Mucosa of descending colon (tissue), 3 donors: ENCODE measurements at regions not wholly inside any gene's neighbourhood (a gene's known extent, or its start where the extent isn't known, plus 50 kb on each side); places are given as distances from the start of the nearest gene placed in this dataset.

Experiments used
- ATAC-seq: fragments of 200-7000 bp; cut with Tn5 transposase; one replicate; pipeline ENCODE4 v1.9.1; 2020; ENCODE audit warnings: mild to moderate bottlenecking, moderate library complexity
- DNase-seq, 3 donors: peaks; one replicate each; pipeline ENCODE4 v3.0.0-alpha.2; 2020
- H3K36me3 ChIP-seq: fragments of 200-600 bp; one replicate; pipeline ENCODE4 v1.8.0; 2021; ENCODE audit warnings: low read depth, mild to moderate bottlenecking
- H3K4me1 ChIP-seq: fragments of 200-600 bp; one replicate; pipeline ENCODE4 v1.8.0; 2021; ENCODE audit warnings: low read depth, mild to moderate bottlenecking
- H3K4me3 ChIP-seq: fragments of 200-600 bp; one replicate; pipeline ENCODE4 v1.8.0; 2021; ENCODE audit warnings: mild to moderate bottlenecking
- H3K9me3 ChIP-seq: fragments of 200-600 bp; one replicate; pipeline ENCODE4 v1.8.0; 2021; ENCODE audit warnings: mild to moderate bottlenecking
- intact Hi-C, 2 donors: fragments of 100-400 bp; cut with DNase I in 1 of 2; cut with micrococcal nuclease in 1 of 2; formaldehyde crosslinking; loops; one replicate each; pipeline versions ENCODE4 v1.11.0 to v1.11.1; 2022; cut with DNase I, micrococcal nuclease
- TF ChIP-seq, protein P1 (sequence below): fragments of 200-600 bp; IDR thresholded peaks from one replicate; pipeline ENCODE4 v1.8.0; 2022; ENCODE audit warnings: antibody characterized with exemption, mild to moderate bottlenecking
- donor health status: DM: no; HTN: no; CAD: no; lungs with moderate emphysema.
- donor health status: DM: no; HTN: no; CAD: no.
- donor health status: DM: no; HTN: yes; CAD: no.

GRCh38 chr4:133741766-133742165, 459.8 kb downstream of the PABPC4L start:
- Histone ChIP-seq H3K36me3 (no peaks in the 10 kb centered on the region), H3K4me3 (no peak overlapping the region), H3K9me3 (peaks cover 9% of the 10 kb centered on the region), H3K4me1 (no peaks in the 10 kb centered on the region)
- TF ChIP-seq, protein P1, sequence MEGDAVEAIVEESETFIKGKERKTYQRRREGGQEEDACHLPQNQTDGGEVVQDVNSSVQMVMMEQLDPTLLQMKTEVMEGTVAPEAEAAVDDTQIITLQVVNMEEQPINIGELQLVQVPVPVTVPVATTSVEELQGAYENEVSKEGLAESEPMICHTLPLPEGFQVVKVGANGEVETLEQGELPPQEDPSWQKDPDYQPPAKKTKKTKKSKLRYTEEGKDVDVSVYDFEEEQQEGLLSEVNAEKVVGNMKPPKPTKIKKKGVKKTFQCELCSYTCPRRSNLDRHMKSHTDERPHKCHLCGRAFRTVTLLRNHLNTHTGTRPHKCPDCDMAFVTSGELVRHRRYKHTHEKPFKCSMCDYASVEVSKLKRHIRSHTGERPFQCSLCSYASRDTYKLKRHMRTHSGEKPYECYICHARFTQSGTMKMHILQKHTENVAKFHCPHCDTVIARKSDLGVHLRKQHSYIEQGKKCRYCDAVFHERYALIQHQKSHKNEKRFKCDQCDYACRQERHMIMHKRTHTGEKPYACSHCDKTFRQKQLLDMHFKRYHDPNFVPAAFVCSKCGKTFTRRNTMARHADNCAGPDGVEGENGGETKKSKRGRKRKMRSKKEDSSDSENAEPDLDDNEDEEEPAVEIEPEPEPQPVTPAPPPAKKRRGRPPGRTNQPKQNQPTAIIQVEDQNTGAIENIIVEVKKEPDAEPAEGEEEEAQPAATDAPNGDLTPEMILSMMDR = no peak
- intact Hi-C loops = no loop called here
- DNase-seq (no peak), ATAC-seq (no peak)

DNA sequence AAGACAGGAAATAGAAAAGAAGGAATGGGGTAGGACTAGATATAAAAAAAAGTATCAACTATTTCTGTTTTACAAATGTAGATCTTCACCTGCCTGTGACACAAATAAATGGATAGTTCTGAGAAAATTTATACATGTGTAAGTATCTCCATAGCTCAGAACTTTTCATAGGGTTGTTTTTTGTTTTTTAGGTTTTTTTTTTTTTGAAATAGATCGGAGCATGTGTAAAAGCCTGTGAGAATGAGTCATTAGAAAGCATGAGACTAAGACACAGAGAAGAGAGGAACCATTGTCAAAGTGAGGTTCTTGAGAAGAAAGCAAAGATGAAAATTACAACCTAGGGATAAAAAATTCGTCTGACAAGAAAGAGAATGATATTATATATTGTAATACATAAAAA, 481.6 kb downstream of the PABPC4L start:
- intact Hi-C loops = no loop called here
- H3K36me3 ChIP-seq = no peaks in the 10 kb centered on the region

DNA sequence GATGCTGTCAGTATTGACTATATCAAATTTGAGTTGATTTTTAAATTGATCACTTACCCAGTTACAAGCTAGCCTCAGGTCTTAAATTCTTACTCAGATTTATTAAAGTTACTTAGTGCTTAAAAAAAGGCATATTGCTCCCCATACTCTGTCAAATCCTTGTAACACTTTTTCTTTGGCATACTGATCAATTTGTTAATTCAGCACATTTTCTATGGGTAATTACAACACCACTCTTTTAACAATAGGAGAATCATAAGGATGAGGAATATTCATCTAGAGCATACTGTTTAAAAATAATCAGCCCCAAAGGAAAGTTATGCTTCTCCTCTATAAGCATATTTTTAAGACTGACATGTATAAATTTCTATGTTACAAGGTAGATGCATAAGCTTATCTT, 482.5 kb downstream of the PABPC4L start:
- no peaks in the 10 kb centered on the region for H3K9me3 ChIP-seq
- DNase-seq (no peak), ATAC-seq (no peak)
- TF ChIP-seq, protein P1 = no peak
- H3K4me3 ChIP-seq = no peak overlapping the region
- intact Hi-C loops = no loop called here
- no peaks in the 10 kb centered on the region for H3K4me1 ChIP-seq
- H3K36me3 ChIP-seq = no peaks in the 10 kb centered on the region

More for the DNA sequence above, 481.6 kb downstream of the PABPC4L start:
- Histone ChIP-seq H3K4me1 (no peaks in the 10 kb centered on the region), H3K9me3 (no peaks in the 10 kb centered on the region), H3K4me3 (no peak overlapping the region)
- TF ChIP-seq, protein P1 = no peak
- ATAC-seq = no peak
- no peak for DNase-seq

- Histone ChIP-seq H3K9me3 (no peaks in the 10 kb centered on the region), H3K4me3 (no peak overlapping the region), H3K36me3 (no peaks in the 10 kb centered on the region), H3K4me1 (no peaks in the 10 kb centered on the region)
- intact Hi-C loops = no loop called here
- ATAC-seq (no peak), DNase-seq (no peak)
- TF ChIP-seq, protein P1 = no peak
These were observed 487.4 kb downstream of the PABPC4L start for GRCh38 chr4:133714211-133714610.

DNA sequence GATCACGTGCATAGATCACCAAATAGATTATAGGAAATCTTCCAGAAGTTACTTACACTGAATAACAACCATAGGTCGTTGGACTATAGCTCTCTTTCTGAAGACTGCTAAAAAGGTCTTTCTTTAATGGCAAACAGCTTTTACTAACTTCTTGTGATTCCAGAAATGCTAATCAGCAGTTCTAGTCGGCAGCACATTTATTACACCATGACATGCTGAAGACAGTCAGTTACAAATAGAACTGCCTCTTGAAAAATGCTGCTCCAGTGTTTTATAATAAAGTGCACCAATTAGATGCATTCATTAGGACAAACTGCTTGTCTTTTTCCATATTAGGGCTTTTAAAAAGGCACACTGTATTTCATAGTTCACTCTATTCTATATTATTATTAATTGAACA, 488.2 kb downstream of the PABPC4L start:
- TF ChIP-seq, protein P1 = no peak
- intact Hi-C loops = no loop called here
- H3K4me1 ChIP-seq = no peaks in the 10 kb centered on the region
- ATAC-seq (no peak), DNase-seq (no peak)
- no peaks in the 10 kb centered on the region for H3K36me3 ChIP-seq
- no peaks in the 10 kb centered on the region for H3K9me3 ChIP-seq
- no peak overlapping the region for H3K4me3 ChIP-seq

- H3K4me3 ChIP-seq = no peak overlapping the region
- ATAC-seq = no peak
- DNase-seq = no peak
- no peaks in the 10 kb centered on the region for H3K9me3 ChIP-seq
- TF ChIP-seq, protein P1 = no peak
- no peaks in the 10 kb centered on the region for H3K36me3 ChIP-seq
- intact Hi-C loops = no loop called here
- no peaks in the 10 kb centered on the region for H3K4me1 ChIP-seq
These were observed 489.8 kb downstream of the PABPC4L start for GRCh38 chr4:133711817-133712216.
